DND-41 (cell line): ENCODE measurements at regions not wholly inside any gene's neighbourhood (a gene's known extent, or its start where the extent isn't known, plus 50 kb on each side); places are given as distances from the start of the nearest gene placed in this dataset.

ENCODE experiments used
- ATAC-seq: fragments of 200-7000 bp; cut with Tn5 transposase; 3 replicates; pipeline ENCODE4 v1.9.1; 2021; ENCODE audit warnings: low read depth; ENCODE audit not compliant: insufficient read depth
- DNase-seq: peaks from one replicate; pipeline ENCODE4 v3.0.0-alpha.2; 2020
- H2AFZ ChIP-seq: 2 replicates; pipeline ENCODE4 v1.6.0; 2012; ENCODE audit warnings: low read depth, low read length
- H3K27ac ChIP-seq: 2 replicates; pipeline ENCODE4 v1.5.1; 2012; ENCODE audit warnings: low read length, inconsistent platforms
- H3K27me3 ChIP-seq: fragments of 200-600 bp; sonication (generic); 2 replicates; pipeline ENCODE4 v1.6.0; 2012; ENCODE audit warnings: low read length, mild to moderate bottlenecking, inconsistent platforms; ENCODE audit not compliant: insufficient read depth, poor library complexity
- H3K36me3 ChIP-seq: 2 replicates; pipeline ENCODE4 v1.5.1; 2012; ENCODE audit warnings: low read length, inconsistent platforms; ENCODE audit not compliant: insufficient read depth
- H3K4me1 ChIP-seq: 2 replicates; pipeline ENCODE4 v1.5.1; 2012; ENCODE audit warnings: mild to moderate bottlenecking, low read length; ENCODE audit not compliant: insufficient read depth
- H3K4me2 ChIP-seq: 2 replicates; pipeline ENCODE4 v1.6.0; 2012; ENCODE audit warnings: mild to moderate bottlenecking, moderate library complexity, low read length, inconsistent platforms; ENCODE audit not compliant: insufficient read depth
- H3K4me3 ChIP-seq, 2 experiments: fragments of 200-600 bp in 1 of 2; shearing (Covaris generic) in 1 of 2; 2 replicates each; pipeline ENCODE4 v1.5.1; 2012 to 2016; ENCODE audit warnings: inconsistent platforms in 2 of 2, low read length in 2 of 2, mild to moderate bottlenecking in 2 of 2, low read depth in 1 of 2, moderate library complexity in 1 of 2
- H3K79me2 ChIP-seq: 2 replicates; pipeline ENCODE4 v1.6.0; 2012; ENCODE audit warnings: low read length, inconsistent platforms; ENCODE audit not compliant: insufficient read depth
- H3K9ac ChIP-seq: 2 replicates; pipeline ENCODE4 v1.6.0; 2012; ENCODE audit warnings: low read depth, mild to moderate bottlenecking, inconsistent platforms, low read length, moderate library complexity
- H3K9me3 ChIP-seq: 2 replicates; pipeline ENCODE4 v1.5.1; 2012; ENCODE audit warnings: low read length, moderate library complexity, mild to moderate bottlenecking, inconsistent platforms; ENCODE audit not compliant: insufficient read depth, severe bottlenecking
- H4K20me1 ChIP-seq: 2 replicates; pipeline ENCODE4 v1.6.0; 2012; ENCODE audit warnings: low read length; ENCODE audit not compliant: insufficient read depth
- CTCF ChIP-seq: IDR thresholded peaks from 2 replicates; pipeline ENCODE4 v1.5.1; 2012; ENCODE audit warnings: borderline replicate concordance, low read length, moderate library complexity, mild to moderate bottlenecking; ENCODE audit not compliant: poor library complexity, severe bottlenecking; ENCODE audit errors: extremely low read depth
- EZH2 ChIP-seq: IDR thresholded peaks from 3 replicates; pipeline ENCODE4 v1.6.1; 2012; ENCODE audit warnings: borderline replicate concordance, low read depth, mild to moderate bottlenecking, moderate library complexity, low read length, inconsistent platforms; ENCODE audit not compliant: severe bottlenecking

- ATAC-seq = no peak
- H4K20me1 ChIP-seq = no peaks in the 10 kb centered on the region
- no peak for DNase-seq
- H3K36me3 ChIP-seq = no peaks in the 10 kb centered on the region
- H3K9ac ChIP-seq = no peak overlapping the region
- H3K79me2 ChIP-seq = no peaks in the 10 kb centered on the region
- TF ChIP-seq EZH2 (no peak), CTCF (no peak)
- no peaks in the 10 kb centered on the region for H3K9me3 ChIP-seq
- no peak overlapping the region for H3K4me3 ChIP-seq
- no peaks in the 10 kb centered on the region for H3K27me3 ChIP-seq
- H2AFZ ChIP-seq = no peak overlapping the region
- no peak overlapping the region for H3K27ac ChIP-seq
- H3K4me1 ChIP-seq = no peaks in the 10 kb centered on the region
- H3K4me2 ChIP-seq = no peak overlapping the region
These were observed 182.0 kb upstream of the STARD13 start for GRCh38 chr13:33467556-33467955.

- Histone ChIP-seq H3K27ac (no peak overlapping the region), H3K36me3 (no peaks in the 10 kb centered on the region), H2AFZ (no peak overlapping the region), H3K9me3 (no peaks in the 10 kb centered on the region), H3K79me2 (no peaks in the 10 kb centered on the region), H4K20me1 (no peaks in the 10 kb centered on the region), H3K27me3 (no peaks in the 10 kb centered on the region), H3K4me3 (no peak overlapping the region), H3K9ac (no peak overlapping the region), H3K4me1 (no peaks in the 10 kb centered on the region), H3K4me2 (no peak overlapping the region)
- TF ChIP-seq CTCF (no peak), EZH2 (no peak)
- DNase-seq = no peak
- no peak for ATAC-seq
These were observed 185.6 kb upstream of the STARD13 start for GRCh38 chr13:33471204-33471603.

- H3K9me3 ChIP-seq = no peaks in the 10 kb centered on the region
- H3K27ac ChIP-seq = no peak overlapping the region
- TF ChIP-seq EZH2 = no peak
- no peak for TF ChIP-seq CTCF
- no peak overlapping the region for H3K9ac ChIP-seq
- no peak for ATAC-seq
- H4K20me1 ChIP-seq = no peaks in the 10 kb centered on the region
- H2AFZ ChIP-seq = no peak overlapping the region
- no peaks in the 10 kb centered on the region for H3K4me1 ChIP-seq
- no peak for DNase-seq
- no peaks in the 10 kb centered on the region for H3K36me3 ChIP-seq
- no peak overlapping the region for H3K4me2 ChIP-seq
- H3K4me3 ChIP-seq = no peak overlapping the region
- H3K27me3 ChIP-seq = no peaks in the 10 kb centered on the region
- H3K79me2 ChIP-seq = no peaks in the 10 kb centered on the region
These were observed 186.9 kb upstream of the STARD13 start for GRCh38 chr13:33472446-33472845.

GRCh38 chr13:33479105-33479504 is 193.6 kb upstream of the STARD13 start:
- H3K27ac ChIP-seq = no peak overlapping the region
- no peaks in the 10 kb centered on the region for H3K4me1 ChIP-seq
- no peak overlapping the region for H2AFZ ChIP-seq
- no peak overlapping the region for H3K9ac ChIP-seq
- H3K79me2 ChIP-seq = no peaks in the 10 kb centered on the region
- no peak for ATAC-seq
- DNase-seq = no peak
- no peaks in the 10 kb centered on the region for H3K36me3 ChIP-seq
- H3K27me3 ChIP-seq = no peaks in the 10 kb centered on the region
- H4K20me1 ChIP-seq = no peaks in the 10 kb centered on the region
- no peak overlapping the region for H3K4me3 ChIP-seq
- H3K4me2 ChIP-seq = no peak overlapping the region
- no peak for TF ChIP-seq CTCF
- H3K9me3 ChIP-seq = peaks cover 4% of the 10 kb centered on the region
